HG03064 (cell line): ENCODE measurements at regions not wholly inside any gene's neighbourhood (a gene's known extent, or its start where the extent isn't known, plus 50 kb on each side); places are given as distances from the start of the nearest gene placed in this dataset.
"Not testable (repeated sequence)": the region's sequence is repeated elsewhere in the genome, so short reads cannot be mapped to it uniquely, and the experiment has no call there.

Experiments used
- ATAC-seq: cut with Tn5 transposase; IDR thresholded peaks from one replicate; pipeline ENCODE4 v1.9.1; 2021; ENCODE audit warnings: low read depth; ENCODE audit not compliant: unreplicated experiment

GRCh38 chr10:78441694-78442093 lies 408.0 kb downstream of the RPS24 start:
- no peak for ATAC-seq

- ATAC-seq: no peak
Measured at GRCh38 chr10:78442836-78443550, 409.3 kb downstream of the RPS24 start.

DNA sequence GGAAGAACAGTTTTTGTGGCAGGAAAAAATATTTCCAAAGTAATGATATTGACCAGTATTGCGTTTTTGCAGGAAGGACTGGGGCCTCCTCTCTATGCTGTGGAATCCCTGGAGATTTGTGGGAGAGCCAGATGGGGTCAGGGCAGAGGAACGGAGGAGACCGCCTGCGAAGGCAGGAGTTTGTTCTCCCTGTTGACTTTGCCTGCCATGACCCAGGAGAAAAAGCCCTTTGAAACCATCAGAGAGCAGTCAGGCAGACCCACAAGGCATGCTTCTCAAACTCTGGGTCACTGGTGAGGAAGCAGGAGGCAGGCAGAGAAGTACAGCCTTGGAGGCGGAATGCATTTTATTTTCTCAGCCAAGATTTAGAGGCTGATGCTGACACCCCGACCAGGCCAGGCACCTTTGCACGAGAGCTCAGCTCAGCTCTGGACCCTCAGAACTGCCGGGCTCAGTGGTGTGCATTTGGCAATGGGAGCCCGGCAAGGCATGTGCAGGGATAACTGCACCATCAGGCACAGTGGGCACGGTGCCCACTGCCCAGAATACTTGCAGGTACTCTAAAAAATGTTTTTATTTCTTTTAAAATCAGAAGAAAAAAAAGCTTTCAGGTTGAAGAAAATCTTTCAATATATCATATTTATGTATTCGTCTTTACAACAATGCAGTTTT lies 410.4 kb downstream of the RPS24 start:
- ATAC-seq: no peak

- ATAC-seq: not testable (repeated sequence)
Measured at GRCh38 chr10:78444741-78445140, 411.1 kb downstream of the RPS24 start.

DNA sequence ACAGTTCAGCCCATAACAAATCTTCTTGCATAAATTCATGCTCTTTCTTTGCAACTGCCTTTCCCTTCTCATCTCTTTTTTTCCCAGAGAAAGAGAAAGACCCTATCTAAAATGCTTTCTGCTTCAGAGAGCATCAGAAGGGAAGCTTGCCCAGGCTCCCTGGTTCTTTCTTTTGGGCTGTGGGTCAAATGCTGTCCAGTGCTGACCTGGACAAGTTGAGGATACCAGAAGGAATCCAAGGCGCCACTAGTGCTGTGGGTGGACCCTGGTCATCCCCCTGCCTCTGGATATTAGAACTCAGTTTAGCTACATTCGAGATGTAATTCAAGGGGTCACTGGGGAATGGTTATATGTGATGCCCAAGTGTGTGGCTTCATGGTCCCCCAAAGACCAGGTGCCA lies 411.6 kb downstream of the RPS24 start:
- ATAC-seq: no peak

DNA sequence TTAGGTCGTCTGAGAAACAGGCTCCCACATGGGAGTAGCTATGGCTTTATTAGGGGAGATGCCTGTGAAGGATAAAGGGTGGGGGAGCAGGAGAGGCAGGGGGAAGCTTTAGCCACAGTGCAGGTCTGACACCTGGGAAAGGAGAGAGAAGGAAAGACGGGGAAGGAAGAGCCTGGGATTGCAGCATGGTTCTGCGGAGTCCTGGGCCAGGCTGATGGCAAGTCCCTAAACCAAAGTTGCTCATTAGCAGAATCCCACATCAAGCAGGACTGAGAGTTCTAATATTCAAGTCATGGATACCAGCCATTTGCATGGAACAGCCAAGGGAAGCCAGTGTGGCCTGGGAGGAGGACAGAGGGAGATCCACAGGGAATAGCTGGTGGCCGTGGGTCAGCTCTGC lies 414.8 kb downstream of the RPS24 start:
- ATAC-seq: no peak

GRCh38 chr10:78448994-78449418 lies 415.3 kb downstream of the RPS24 start:
- no peak for ATAC-seq

DNA sequence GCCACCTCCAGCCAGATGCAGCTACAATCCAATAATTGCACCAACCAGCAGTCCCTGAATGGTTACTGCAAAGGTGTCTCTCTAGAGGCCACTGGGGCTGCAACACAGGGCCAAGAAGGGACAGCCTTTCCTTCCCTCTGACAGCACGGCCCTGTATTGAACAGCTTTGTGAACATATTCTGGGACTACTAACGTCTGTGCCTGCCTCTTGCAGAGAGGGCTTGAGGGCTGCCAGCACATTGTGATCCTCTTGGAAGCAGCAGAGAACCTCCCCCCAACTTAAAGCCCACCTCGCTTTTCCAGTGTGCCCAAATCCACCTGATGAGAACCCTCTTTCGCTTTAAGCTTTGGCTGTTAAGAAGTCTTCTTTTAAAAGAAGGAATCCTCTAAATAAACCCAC lies 415.9 kb downstream of the RPS24 start:
- no peak for ATAC-seq

GRCh38 chr10:78450239-78450638 lies 416.6 kb downstream of the RPS24 start:
- no peak for ATAC-seq

DNA sequence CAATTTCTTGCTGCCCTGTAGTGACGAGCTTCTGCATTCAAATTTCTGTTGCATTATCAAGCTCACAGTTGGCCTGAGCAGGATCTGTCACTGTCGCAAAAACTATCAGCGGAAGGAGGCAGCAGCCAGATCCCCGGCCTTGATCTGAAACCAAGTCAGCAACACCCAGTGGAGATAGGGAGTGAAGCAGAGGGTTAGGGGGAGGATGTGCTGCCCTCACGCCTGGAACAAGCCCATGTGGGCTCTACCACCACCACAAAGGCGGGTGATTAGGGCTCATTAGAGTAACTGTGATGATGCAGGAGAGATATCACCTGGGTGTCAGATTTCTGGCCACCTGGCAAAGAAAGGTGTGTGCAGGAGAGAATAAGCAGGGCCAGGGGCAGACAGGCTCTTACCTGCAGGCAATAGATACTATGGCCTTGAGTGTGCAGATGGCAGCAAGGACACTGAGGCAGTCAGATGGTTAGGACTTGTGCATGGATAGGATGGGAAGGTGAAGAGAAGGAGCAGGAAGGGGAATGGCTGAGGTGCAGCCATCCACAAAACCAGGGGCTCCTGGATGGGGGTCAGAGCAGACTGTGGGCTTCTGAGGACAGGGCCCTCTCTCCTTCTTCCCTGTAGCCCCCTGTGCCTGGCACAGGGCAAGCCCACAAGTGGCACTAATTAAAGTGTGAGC lies 417.3 kb downstream of the RPS24 start:
- no peak for ATAC-seq

DNA sequence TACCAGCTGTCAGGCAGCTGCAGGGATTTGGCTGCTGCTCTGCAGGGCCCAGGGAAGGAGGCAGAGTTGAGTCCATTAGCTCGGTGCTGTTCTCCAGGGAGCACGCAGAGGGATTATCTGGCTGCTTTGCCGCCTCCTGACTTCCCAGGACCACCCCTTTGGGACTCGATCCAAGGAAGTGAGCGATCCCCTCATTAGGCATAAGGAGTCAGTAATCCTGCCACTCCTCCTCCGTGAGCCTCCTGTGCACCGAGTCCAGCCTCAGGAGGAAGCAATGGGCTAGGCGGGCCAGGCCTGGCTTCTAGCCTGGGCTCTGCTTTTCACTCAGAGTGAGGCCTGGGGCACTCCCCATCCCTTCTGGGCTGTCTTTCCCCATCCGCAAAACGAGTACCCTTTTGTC lies 417.9 kb downstream of the RPS24 start:
- no peak for ATAC-seq

DNA sequence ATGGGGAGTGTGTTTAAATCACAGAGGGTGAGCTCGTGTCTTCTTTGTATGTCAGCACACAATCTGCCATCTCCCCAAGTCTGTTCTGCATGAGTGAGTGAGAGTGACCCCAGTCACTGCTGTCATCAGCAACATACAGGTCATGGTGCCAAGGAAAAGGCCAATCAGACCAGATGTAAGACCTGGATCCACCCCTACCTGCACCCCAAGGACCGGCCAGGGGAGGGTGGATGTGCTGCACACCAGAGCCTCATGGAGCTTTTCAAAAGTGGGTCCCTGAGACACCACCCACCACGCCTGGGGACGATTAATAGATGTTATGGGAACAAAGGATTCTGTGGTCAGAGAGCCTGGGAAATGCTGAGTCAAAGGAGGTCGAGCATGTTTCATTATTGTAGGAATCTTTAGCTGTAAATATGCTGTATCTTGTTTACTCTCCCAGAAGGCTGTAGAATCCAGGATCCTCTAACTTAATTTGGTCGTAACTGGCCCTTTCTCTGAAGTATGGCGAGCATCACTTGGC lies 420.5 kb downstream of the RPS24 start:
- ATAC-seq: no peak

- ATAC-seq: no peak
Measured at GRCh38 chr10:78455236-78455635, 421.6 kb downstream of the RPS24 start.

GRCh38 chr10:78455811-78456210 lies 422.1 kb downstream of the RPS24 start:
- no peak for ATAC-seq

GRCh38 chr10:78456649-78457400 lies 423.2 kb downstream of the RPS24 start:
- no peak for ATAC-seq

- ATAC-seq: no peak
Measured at GRCh38 chr10:78457804-78458482, 424.3 kb downstream of the RPS24 start.

DNA sequence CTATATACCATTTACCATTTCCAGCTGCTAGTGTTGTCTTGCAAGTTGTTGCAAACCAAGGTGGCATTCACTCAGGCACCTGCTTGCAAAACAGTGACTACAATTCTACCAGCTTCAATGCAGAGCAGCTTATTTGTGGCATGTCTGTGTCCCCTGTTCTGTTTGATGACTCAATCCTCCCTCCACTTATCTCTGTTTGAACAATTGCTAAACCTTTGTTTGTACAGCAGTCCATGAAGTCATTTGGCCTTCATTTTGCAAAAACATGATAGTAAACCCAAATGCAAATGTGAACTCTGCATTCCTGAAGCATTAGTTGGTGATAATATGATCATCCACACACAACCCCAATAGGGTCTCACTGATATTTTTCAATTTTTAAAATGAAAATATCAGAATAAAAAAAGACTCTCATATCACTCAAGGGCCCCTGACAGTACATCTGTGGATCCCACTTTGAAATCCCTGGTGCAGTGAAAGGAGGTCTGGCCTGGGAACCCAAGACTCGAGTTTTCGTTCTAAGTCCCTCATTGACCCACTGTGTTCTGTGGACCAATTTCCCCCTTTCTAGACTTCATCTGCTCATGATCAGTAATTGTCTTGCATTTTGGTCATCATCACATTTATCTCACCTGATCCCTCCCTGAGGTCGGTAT lies 425.4 kb downstream of the RPS24 start:
- ATAC-seq: no peak

GRCh38 chr10:78459639-78460037 lies 426.0 kb downstream of the RPS24 start:
- no peak for ATAC-seq

DNA sequence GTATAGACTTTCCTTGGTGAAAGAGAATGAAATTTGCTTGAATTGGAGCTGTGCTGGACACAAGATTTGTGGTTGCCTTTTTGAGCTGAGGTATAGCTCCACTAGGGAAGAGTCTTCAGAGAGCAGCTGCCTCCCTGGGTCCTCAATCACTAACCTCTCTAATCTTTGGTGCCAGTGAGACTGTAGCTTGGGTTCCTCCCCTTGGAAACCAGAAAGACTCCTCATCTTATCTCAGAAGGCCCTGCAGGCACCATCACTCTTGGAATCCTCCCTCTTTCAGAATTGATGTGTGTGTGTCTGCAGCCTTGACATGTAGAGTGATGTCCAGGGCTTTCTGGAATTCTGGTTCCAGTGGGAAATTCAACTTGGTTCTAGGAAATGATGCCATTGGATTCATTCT lies 426.5 kb downstream of the RPS24 start:
- no peak for ATAC-seq

DNA sequence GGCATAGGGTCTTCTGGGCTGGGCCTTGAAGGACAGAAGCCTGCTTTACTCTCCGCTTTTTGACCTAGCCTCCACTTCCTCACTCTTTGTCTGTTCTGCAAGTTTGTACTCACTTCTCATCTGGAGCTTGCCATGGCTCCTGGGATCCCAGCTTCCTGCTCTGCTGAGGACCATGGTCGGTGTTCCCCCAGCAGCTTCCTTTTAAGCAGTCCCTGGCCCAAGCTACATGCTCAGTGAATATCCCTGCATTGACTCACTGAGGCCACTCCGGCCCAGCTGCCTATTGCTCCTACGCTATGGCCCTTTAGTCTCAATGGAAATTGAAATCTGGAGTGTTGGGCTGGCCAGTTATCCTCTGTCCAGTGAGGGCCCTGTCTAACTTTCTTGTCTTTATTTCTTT lies 427.7 kb downstream of the RPS24 start:
- ATAC-seq: no peak
